GM12874 (cell line): ENCODE measurements at regions not wholly inside any gene's neighbourhood (a gene's known extent, or its start where the extent isn't known, plus 50 kb on each side); places are given as distances from the start of the nearest gene placed in this dataset.

ENCODE experiments used
- CTCF ChIP-seq: IDR thresholded peaks from 2 replicates; pipeline ENCODE4 v1.5.1; 2011; ENCODE audit warnings: low read depth, mild to moderate bottlenecking, control low read depth, low read length, moderate library complexity; ENCODE audit not compliant: insufficient read depth

GRCh38 chr14:66131111-66131510, 355.1 kb upstream of the CCDC196 start:
- TF ChIP-seq CTCF: no peak

GRCh38 chr14:66133666-66134065, 352.5 kb upstream of the CCDC196 start:
- TF ChIP-seq CTCF: no peak

GRCh38 chr14:66135831-66136230, 350.3 kb upstream of the CCDC196 start:
- no peak for TF ChIP-seq CTCF

GRCh38 chr14:66137081-66137480, 349.1 kb upstream of the CCDC196 start:
- TF ChIP-seq CTCF: no peak

- TF ChIP-seq CTCF: no peak
Observed at GRCh38 chr14:66139432-66139831, 346.7 kb upstream of the CCDC196 start.

- no peak for TF ChIP-seq CTCF
Observed at GRCh38 chr14:66140213-66140918, 345.8 kb upstream of the CCDC196 start.

- TF ChIP-seq CTCF: no peak
Observed at GRCh38 chr14:66140963-66141362, 345.2 kb upstream of the CCDC196 start.

- TF ChIP-seq CTCF: no peak
Observed at GRCh38 chr14:66141733-66142132, 344.4 kb upstream of the CCDC196 start.
